Esophagus muscularis mucosa (tissue), 4 donors: ENCODE measurements at regions not wholly inside any gene's neighbourhood (a gene's known extent, or its start where the extent isn't known, plus 50 kb on each side); places are given as distances from the start of the nearest gene placed in this dataset.

Source experiments
- DNase-seq: peaks from one replicate; pipeline ENCODE4 v3.0.0-alpha.2; 2017; ENCODE audit errors: extremely low spot score
- H3K27ac ChIP-seq, 4 donors: fragments of 200-600 bp; sonication (generic); replicated peaks in 1 of 4; 1 replicate in 3 of 4; 2 replicates in 1 of 4; pipeline ENCODE4 v1.5.1; 2016 to 2019; ENCODE audit warnings: mild to moderate bottlenecking in 1 of 4
- H3K27me3 ChIP-seq, 4 donors: fragments of 200-600 bp; sonication (generic); one replicate each; pipeline versions ENCODE4 v1.5.1 to v1.6.0; 2016 to 2019
- H3K36me3 ChIP-seq, 4 donors: fragments of 200-600 bp; sonication (generic); one replicate each; pipeline ENCODE4 v1.5.1; 2016 to 2019
- H3K4me1 ChIP-seq, 4 donors: fragments of 200-600 bp; sonication (generic); one replicate each; pipeline ENCODE4 v1.5.1; 2016 to 2019
- H3K4me3 ChIP-seq, 4 donors: fragments of 200-600 bp; sonication (generic); 1 replicate in 2 of 4; 2 replicates in 2 of 4; pipeline ENCODE4 v1.5.1; 2016 to 2019; ENCODE audit warnings: mild to moderate bottlenecking in 4 of 4, moderate library complexity in 1 of 4
- H3K9me3 ChIP-seq, 4 donors: fragments of 200-600 bp; sonication (generic); 1 replicate in 3 of 4; 2 replicates in 1 of 4; pipeline ENCODE4 v1.5.1; 2016 to 2019
- CTCF ChIP-seq, 3 experiments: fragments of 200-600 bp in 2 of 3; fragments of 450-650 bp in 1 of 3; sonication (generic) in 2 of 3; IDR thresholded peaks; one replicate each; pipeline ENCODE4 v1.5.1; 2017 to 2019; ENCODE audit warnings: antibody characterized with exemption in 3 of 3, mild to moderate bottlenecking in 2 of 3, moderate library complexity in 1 of 3
- EP300 ChIP-seq: sonication (generic); formaldehyde crosslinking; IDR thresholded peaks from one replicate; pipeline ENCODE4 v1.6.1; 2017; ENCODE audit warnings: antibody characterized with exemption
- POLR2A ChIP-seq: fragments of 450-650 bp; IDR thresholded peaks from one replicate; pipeline ENCODE4 v1.6.1; 2017; ENCODE audit warnings: antibody characterized with exemption, moderate library complexity, mild to moderate bottlenecking, low read depth
- POLR2AphosphoS5 ChIP-seq, 2 donors: sonication (generic); formaldehyde crosslinking; IDR thresholded peaks; one replicate each; pipeline ENCODE4 v1.6.1; 2017; ENCODE audit warnings: antibody characterized with exemption in 2 of 2
- WGBS: methylation state at CpG from one replicate; pipeline ENCODE4 v1.1.5; 2018; 5-methylcytosine and 5-hydroxymethylcytosine counted together
- intact Hi-C: fragments of 100-400 bp; cut with DNase I; formaldehyde crosslinking; loops from one replicate; pipeline ENCODE4 v1.15.1; 2023

- WGBS: 88% methylated on average over 2 of the region's 2 CpGs
- Histone ChIP-seq H3K27me3 (no peaks in the 10 kb centered on the region), H3K4me3 (no peak overlapping the region), H3K9me3 (no peaks in the 10 kb centered on the region), H3K4me1 (no peaks in the 10 kb centered on the region), H3K36me3 (no peaks in the 10 kb centered on the region), H3K27ac (no peak overlapping the region)
- TF ChIP-seq CTCF (IDR thresholded peaks at IDR 0.05) (no peak), POLR2AphosphoS5 (IDR thresholded peaks at IDR 0.05) (no peak), EP300 (no peak), POLR2A (no peak)
- intact Hi-C loops: no loop called here
- DNase-seq: no peak
These were observed 131.8 kb downstream of the TMTC3 start for GRCh38 chr12:88273875-88274274.

- WGBS: 46% methylated on average over 3 of the region's 3 CpGs
- Histone ChIP-seq H3K36me3 (no peaks in the 10 kb centered on the region), H3K4me3 (peak overlapping the region in 1 of 4 donors; percentile 5), H3K9me3 (no peaks in the 10 kb centered on the region), H3K27ac (peak overlapping the region; percentile 21 to 49 (median 47)), H3K27me3 (no peaks in the 10 kb centered on the region), H3K4me1 (peaks cover 0 to 18% (median 7%) of the 10 kb centered on the region in 4 donors)
- TF ChIP-seq EP300: no peak
- no peak for TF ChIP-seq POLR2AphosphoS5 (IDR thresholded peaks at IDR 0.05)
- TF ChIP-seq CTCF (IDR thresholded peaks at IDR 0.05): no peak
- TF ChIP-seq POLR2A: no peak
- no peak for DNase-seq
- intact Hi-C loops: no loop called here
These were observed 149.5 kb downstream of the TMTC3 start for GRCh38 chr12:88291498-88292131.

- Histone ChIP-seq H3K4me1 (peaks cover 0 to 20% (median 10%) of the 10 kb centered on the region in 4 donors), H3K4me3 (no peak overlapping the region), H3K27me3 (no peaks in the 10 kb centered on the region), H3K9me3 (no peaks in the 10 kb centered on the region), H3K27ac (no peak overlapping the region), H3K36me3 (no peaks in the 10 kb centered on the region)
- no peak for DNase-seq
- intact Hi-C loops: no loop called here
- no peak for TF ChIP-seq EP300
- no peak for TF ChIP-seq CTCF (IDR thresholded peaks at IDR 0.05)
- TF ChIP-seq POLR2AphosphoS5 (IDR thresholded peaks at IDR 0.05): no peak
- no peak for TF ChIP-seq POLR2A
These were observed 156.0 kb downstream of the TMTC3 start for GRCh38 chr12:88298014-88298682.

- Histone ChIP-seq H3K4me3 (no peak overlapping the region), H3K36me3 (no peaks in the 10 kb centered on the region), H3K27me3 (no peaks in the 10 kb centered on the region), H3K27ac (no peak overlapping the region), H3K4me1 (peaks cover 0 to 20% (median 10%) of the 10 kb centered on the region in 4 donors), H3K9me3 (no peaks in the 10 kb centered on the region)
- WGBS: 87% methylated on average over 4 of the region's 4 CpGs
- DNase-seq: no peak
- TF ChIP-seq POLR2A: no peak
- no peak for TF ChIP-seq CTCF (IDR thresholded peaks at IDR 0.05)
- no peak for TF ChIP-seq POLR2AphosphoS5 (IDR thresholded peaks at IDR 0.05)
- no peak for TF ChIP-seq EP300
- intact Hi-C loops: no loop called here
These were observed 156.7 kb downstream of the TMTC3 start for GRCh38 chr12:88298761-88299242.
